ENCODE measurements at regions not wholly inside any gene's neighbourhood (a gene's known extent, or its start where the extent isn't known, plus 50 kb on each side); places are given as distances from the start of the nearest gene placed in this dataset.
"Not testable (repeated sequence)": the region's sequence is repeated elsewhere in the genome, so short reads cannot be mapped to it uniquely, and the experiment has no call there.

GRCh38 chr10:33070101-33070500, 112.1 kb upstream of the ITGB1 start:
- DNase-seq (ENCODE audit: low read depth, low spot score), result no peak

GRCh38 chr10:33067917-33068316, 109.9 kb upstream of the ITGB1 start:
- no peak for DNase-seq (ENCODE audit: low read depth, low spot score)

DNA sequence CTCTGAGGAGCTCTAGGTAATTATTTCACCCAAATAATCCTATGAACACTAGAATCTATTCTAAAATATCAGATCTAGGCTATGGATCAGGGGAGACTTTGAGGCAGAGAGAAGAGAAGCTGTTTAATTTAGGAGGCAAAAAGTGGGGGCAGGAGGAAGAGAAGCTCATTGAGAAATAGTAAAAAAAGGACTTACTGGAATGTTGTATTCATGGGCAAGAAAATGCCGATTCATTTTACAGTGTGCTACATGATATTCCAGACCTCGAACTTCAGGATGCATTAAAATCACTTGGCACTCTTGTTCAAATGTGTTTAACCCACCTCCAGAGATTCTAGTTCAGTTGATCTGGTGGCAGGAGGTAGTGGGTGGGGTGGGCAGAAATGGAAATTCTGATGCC, 109.5 kb upstream of the ITGB1 start:
- no peak for DNase-seq (ENCODE audit: low read depth, low spot score)

- DNase-seq (ENCODE audit: low read depth, low spot score), result no peak
Measured at GRCh38 chr10:33066558-33067236, 108.7 kb upstream of the ITGB1 start.

DNA sequence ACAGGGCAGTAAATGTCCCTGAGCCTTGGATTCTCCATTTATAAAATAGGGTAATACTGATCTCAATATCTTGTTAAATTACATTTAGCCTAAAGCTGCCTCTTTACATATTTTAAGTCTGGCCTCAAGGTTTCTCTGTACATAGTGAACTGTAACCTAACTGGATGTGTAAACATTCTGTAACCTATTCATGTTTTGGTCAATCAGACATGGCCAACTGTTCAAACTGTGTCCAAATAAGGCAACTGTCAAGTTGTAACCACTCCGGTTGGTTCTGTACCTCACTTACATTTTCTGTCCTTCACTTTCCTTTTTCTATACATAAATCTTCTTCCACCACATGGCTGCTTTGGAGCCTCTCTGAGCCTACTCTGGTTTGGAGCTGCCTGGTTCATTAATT, 107.1 kb upstream of the ITGB1 start:
- DNase-seq (ENCODE audit: low read depth, low spot score), result no peak

DNA sequence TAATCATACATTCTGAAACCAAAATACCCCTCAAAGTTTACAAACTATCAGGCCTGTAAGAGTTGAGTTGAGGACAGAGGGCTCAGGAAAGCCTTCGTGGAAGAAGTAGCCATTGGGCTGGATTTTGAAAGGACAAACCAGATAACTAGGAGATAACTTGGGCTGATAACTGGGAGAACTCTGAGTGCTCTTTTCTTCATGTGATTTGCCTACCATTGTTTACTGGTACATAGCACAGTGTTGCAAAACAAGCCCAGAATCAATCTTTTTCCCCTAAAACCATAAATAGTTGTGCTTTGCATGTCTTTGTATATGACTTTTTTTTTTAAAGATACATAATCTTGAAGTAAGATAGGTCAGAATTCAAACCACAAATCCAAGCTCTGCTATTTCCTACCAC, 106.7 kb upstream of the ITGB1 start:
- no peak for DNase-seq (ENCODE audit: low read depth, low spot score)

DNA sequence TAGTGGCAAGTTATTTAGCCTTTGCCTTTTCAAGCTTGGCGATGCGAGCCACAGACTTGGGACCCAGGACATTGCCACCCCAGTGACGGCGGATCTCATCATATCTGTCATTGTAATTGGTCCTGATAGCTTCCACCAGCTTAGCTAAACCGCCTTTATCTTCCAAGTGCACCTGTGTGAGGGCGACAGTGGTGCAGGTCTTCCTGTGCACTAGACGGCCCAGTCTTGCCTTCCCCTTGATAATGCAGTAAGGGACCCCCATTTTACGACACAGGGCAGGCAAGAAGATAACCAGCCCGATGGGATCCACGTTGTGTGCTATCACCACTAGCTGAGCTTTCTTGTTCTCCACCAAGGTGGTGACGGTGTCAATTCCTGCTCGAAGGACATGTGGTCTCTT, 99.6 kb upstream of the ITGB1 start:
- no peak for DNase-seq (ENCODE audit: low read depth, low spot score)

GRCh38 chr10:33056828-33057596, 99.0 kb upstream of the ITGB1 start:
- no peak for DNase-seq (ENCODE audit: low read depth, low spot score)

GRCh38 chr10:33055625-33056024, 97.6 kb upstream of the ITGB1 start:
- DNase-seq (ENCODE audit: low read depth, low spot score), result no peak

DNA sequence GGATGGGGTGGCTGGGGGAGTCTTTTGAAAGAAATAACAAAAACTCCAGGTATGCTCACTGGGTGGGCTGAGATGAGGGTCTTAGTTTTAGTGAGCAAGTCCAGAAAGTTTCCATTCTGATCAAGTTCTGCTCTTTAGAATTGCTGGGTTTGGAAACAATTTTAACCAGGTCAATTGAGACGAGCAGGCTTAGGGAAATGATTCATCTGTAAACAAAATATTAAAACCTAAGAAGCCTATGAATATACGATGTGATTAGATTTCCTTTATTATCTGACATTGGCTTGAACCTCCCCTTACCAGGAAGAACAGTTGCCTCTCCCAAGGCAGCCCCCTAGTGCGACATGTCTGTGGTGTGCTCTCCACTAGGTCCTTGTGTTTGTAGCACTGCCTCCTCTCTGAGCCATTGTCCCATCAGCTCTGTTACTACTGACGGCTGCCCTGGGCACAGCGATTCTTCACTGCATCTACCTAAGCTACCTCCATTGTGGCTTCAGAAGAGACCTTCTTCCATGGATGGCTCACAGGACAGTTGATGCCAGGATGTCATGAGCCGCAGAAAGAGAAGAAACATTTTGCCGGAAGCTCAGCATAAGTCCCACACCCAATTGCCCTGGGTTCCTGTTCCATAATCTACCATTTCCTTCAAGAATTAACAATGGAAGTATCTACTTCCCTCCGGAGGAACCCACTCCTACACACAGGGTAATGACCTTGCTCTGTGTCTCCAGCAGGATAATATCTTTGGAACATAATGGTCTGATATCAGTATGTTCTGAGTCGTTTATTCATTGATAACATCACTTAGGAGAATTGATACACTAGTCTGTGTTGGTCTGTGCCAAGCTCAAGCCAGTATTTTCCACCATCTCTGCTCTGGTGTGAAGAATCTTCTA, 95.1 kb upstream of the ITGB1 start:
- no peak for DNase-seq (ENCODE audit: low read depth, low spot score)

DNA sequence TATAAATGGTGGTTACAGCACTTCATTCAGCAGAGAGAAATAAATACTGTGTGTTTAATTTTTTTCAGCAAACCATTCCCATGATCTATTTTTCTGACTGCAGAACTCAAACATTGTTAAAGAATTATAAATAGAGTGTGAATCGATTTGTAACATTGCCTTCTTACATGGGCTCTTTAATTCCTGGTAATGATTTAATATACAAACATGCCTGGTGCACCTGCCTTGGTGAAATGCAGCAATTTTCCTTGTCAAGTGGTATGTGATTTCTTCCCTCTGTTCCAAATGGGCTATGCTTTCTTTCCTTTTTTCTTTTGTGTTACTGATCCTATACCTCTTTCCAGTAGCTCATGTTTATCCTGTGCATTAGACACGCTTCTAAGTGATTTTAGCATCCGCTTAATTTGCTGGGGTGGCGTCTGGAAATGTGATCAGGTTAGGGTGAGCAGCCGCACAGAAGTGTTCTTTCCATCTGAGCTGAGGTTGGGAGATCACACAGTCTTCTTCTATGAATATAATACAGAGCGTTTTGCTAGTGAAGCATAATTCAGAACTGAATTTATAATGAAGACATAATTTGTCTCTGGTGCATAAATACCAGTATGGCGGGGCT, 94.3 kb upstream of the ITGB1 start:
- no peak for DNase-seq (ENCODE audit: low read depth, low spot score)

DNA sequence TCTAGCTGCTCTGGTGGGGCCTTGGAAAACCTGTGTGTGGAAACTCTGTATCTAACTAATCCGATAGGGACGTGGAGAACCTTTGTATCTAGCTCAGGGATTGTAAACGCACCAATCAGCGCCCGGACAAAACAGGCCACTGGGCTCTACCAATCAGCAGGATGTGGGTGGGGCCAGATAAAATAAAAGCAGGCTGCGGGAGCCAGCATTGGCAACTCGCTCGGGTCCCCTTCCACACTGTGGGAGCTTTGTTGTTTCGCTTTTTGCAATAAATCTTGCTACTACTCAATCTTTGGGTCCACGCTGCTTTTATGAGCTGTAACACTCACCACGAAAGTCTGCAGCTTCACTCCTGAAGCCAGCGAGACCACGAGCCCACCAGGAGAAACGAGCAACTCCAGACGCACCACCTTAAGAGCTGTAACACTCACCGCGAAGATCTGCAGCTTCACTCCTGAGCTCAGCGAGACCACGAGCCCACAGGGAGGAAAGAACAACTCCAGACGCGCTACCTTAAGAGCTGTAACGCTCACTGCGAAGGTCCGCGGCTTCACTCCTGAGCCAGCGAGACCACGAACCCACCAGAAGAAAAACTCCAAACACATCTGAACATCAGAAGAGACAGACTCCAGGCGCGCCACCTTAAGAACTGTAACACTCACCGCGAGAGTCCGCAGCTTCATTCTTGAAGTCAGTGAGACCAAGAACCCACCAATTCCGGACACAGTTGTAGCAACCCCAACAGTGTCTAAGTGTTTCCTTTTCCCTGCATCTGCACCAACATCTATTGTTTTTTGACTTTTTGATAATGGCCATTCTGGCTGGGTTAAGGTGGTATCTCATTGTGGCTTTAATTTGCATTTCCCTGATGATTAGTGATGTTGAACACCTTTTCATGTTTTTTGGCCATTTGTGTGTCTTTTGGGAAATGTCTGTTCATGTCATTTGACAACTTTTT, 92.2 kb upstream of the ITGB1 start:
- DNase-seq (ENCODE audit: low read depth, low spot score), result not testable (repeated sequence)

DNA sequence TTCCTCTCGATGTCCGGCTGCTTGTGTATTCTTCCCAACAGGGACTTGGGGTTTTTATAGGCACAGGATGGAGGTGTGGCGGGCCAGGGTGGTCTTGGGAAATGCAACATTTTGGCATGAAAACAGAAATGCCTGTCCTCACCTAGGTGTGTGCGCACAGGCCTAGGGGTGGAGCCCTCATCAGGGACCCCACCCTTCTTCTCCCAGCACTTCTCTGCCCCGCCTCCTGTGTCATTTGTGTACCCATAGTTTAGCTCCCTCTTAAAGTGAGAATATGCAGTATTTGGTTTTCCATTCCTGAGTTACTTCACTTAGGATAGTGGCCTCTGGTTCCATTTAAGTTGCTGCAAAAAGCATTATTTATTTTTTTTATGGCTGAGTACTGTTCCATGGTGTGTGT, 90.2 kb upstream of the ITGB1 start:
- DNase-seq (ENCODE audit: low read depth, low spot score), result no peak

DNA sequence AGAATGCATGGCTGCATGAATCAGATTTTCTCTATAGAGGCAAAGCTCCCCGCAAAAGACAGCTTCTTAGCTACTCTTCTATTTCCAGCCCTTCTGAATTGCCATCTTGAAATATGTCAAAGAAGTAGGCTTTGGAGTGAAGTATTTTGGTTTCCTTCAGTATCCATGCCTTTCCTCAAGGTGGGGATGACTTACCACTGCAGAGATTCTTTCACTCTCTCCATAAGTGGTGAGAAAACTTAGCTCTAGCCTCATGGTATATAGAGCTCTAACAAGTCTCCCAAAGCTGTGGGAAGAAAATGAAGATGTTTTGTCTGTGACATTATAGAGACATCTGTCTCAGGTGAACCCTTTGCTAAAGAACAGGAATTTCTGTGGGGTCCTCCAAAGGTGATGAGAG, 89.6 kb upstream of the ITGB1 start:
- DNase-seq (ENCODE audit: low read depth, low spot score), result no peak

GRCh38 chr10:33046792-33047191, 88.8 kb upstream of the ITGB1 start:
- no peak for DNase-seq (ENCODE audit: low read depth, low spot score)

DNA sequence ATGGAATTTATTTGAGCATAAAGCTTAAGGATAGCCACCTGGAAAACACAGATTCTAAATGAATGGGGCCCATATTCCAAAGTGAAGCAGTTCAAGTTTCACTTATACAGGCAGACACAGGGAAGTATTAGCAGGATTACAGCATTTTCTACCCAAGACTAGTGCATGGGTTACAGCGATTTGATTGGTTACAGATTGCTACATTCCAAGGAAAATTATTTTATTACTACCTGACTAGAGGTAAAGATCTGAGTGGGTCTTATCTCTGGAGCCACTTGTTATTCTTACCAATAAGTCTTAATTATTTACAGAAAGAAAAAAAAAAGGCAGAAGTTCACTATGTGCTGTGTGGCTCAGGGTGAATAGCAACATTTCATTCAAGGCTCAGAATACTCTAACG, 87.4 kb upstream of the ITGB1 start:
- DNase-seq (ENCODE audit: low read depth, low spot score), result no peak

GRCh38 chr10:33042565-33042964, 84.5 kb upstream of the ITGB1 start:
- DNase-seq (ENCODE audit: low read depth, low spot score), result no peak

GRCh38 chr10:33041783-33042437, 83.9 kb upstream of the ITGB1 start:
- DNase-seq (ENCODE audit: low read depth, low spot score), result no peak

DNA sequence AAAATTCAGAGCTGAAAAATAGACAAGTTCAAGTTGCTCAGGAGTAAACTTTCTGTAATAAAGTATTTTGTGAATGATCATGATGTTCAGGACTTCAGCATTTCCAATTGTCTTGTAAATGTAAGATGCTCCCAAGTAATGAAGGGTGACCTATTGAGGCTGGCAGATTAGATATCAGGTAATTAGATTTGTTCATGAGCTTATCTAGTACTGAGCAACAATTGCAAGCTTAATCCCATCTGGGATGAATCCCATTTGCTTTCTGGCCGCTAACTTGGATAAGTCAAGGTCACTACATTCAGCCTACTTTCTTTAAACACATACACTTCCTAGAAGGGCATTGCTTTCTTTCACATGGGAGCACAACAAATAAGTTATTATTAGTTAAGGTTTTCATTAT, 82.4 kb upstream of the ITGB1 start:
- no peak for DNase-seq (ENCODE audit: low read depth, low spot score)

DNA sequence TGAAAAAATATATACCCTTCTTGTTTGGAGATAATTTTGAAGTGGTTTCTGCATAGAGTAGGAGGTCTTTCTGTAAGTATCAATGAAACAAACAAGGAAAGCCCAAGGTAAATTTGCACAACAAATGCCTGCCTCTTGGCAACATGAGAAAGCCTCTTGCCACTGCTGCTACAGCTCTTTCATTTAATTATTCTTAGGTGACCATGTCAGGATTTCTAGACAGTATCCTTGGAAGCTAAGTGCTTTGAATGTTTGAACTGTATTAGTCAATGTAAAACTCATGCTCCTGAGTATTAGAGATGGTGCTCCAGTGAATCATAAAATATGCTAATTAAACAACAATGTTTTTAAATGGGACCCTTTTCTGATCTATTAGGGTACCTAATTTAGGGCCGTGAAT, 81.2 kb upstream of the ITGB1 start:
- DNase-seq (ENCODE audit: low read depth, low spot score), result no peak

All from smooth muscle cell of the brain vasculature (primary cell).